ENCODE measurements at regions not wholly inside any gene's neighbourhood (a gene's known extent, or its start where the extent isn't known, plus 50 kb on each side); places are given as distances from the start of the nearest gene placed in this dataset.

- no peak for DNase-seq (ENCODE audit: low spot score)
- intact Hi-C loops (cut with micrococcal nuclease; ENCODE audit: unreplicated experiment): no loop called here
- Histone ChIP-seq H3K4me2 (ENCODE audit: low read length) (no peak overlapping the region), H3K79me2 (ENCODE audit: insufficient read depth, low read depth, low read length) (no peaks in the 10 kb centered on the region), H2AFZ (ENCODE audit: low read length) (peak overlapping the region; percentile 32; the same call in 1 of the 2 replicates), H3K27ac (ENCODE audit: low read depth, low read length, poor library complexity, severe bottlenecking) (no peak overlapping the region), H4K20me1 (ENCODE audit: insufficient read depth, low read length) (no peaks in the 10 kb centered on the region), H3K9me3 (ENCODE audit: low read length) (no peaks in the 10 kb centered on the region), H3K4me1 (ENCODE audit: insufficient read depth, low read length, poor library complexity, severe bottlenecking) (no peaks in the 10 kb centered on the region), H3K4me3 (ENCODE audit: low read depth, low read length, poor library complexity, severe bottlenecking) (no peak overlapping the region), H3K9me2 (ENCODE audit: insufficient read depth, low read length) (no peaks in the 10 kb centered on the region), H3K36me3 (ENCODE audit: insufficient read depth, low read length) (no peaks in the 10 kb centered on the region)
- ChIA-PET POLR2A (interaction anchor here (1.1 to 1.5 kb wide), 2 partner anchors 9 to 20 kb away, joined by 3 read pairs; no protein-coding TSS in a partner anchor), CTCF (ENCODE audit: unreplicated experiment) (no interaction called here)
- TF ChIP-seq CTCF (conservative IDR thresholded peaks at IDR 0.05; ENCODE audit: low read length) (no peak), EZH2phosphoT487 (IDR thresholded peaks at IDR 0.05; ENCODE audit: borderline replicate concordance, low read depth, low read length) (no peak)
- BruUV-seq (replicated peaks): no TSS peak
Measured at GRCh38 chr1:218209351-218209861, 75.7 kb upstream of the RRP15 start.

DNA sequence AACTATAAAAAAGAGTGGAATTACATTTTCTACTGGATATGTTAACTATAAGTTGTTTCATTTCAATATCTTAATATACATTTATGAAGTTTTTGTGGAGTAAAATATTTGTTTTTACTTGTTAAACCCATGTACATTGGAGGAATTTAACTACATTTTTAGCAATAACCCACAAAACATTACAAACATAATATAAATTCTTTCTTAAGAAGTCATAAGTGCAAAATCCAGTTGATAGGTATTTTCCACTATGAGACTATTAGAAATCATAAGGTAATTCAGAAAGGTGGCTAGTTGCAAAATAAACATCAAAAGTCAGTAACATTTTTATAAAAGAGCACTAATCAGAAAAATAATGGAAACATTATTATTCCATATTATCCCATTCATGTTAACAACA is 73.9 kb upstream of the RRP15 start:
- no peak overlapping the region for H3K27ac ChIP-seq (ENCODE audit: low read depth, low read length, poor library complexity, severe bottlenecking)
- no peak for DNase-seq (ENCODE audit: low spot score)
- intact Hi-C loops (cut with micrococcal nuclease; ENCODE audit: unreplicated experiment): no loop called here
- BruUV-seq (replicated peaks): no TSS peak
- no peak for TF ChIP-seq EZH2phosphoT487 (IDR thresholded peaks at IDR 0.05; ENCODE audit: borderline replicate concordance, low read depth, low read length)
- no peak for TF ChIP-seq CTCF (conservative IDR thresholded peaks at IDR 0.05; ENCODE audit: low read length)
- ChIA-PET POLR2A (no interaction called here), CTCF (ENCODE audit: unreplicated experiment) (no interaction called here)
- no peak overlapping the region for H3K4me2 ChIP-seq (ENCODE audit: low read length)
- H3K9me2 ChIP-seq (ENCODE audit: insufficient read depth, low read length): no peaks in the 10 kb centered on the region
- no peak overlapping the region for H3K4me3 ChIP-seq (ENCODE audit: low read depth, low read length, poor library complexity, severe bottlenecking)
- no peak overlapping the region for H2AFZ ChIP-seq (ENCODE audit: low read length)
- peaks cover 13% of the 10 kb centered on the region for H3K4me1 ChIP-seq (ENCODE audit: insufficient read depth, low read length, poor library complexity, severe bottlenecking)
- H3K36me3 ChIP-seq (ENCODE audit: insufficient read depth, low read length): no peaks in the 10 kb centered on the region
- H3K79me2 ChIP-seq (ENCODE audit: insufficient read depth, low read depth, low read length): no peaks in the 10 kb centered on the region
- no peaks in the 10 kb centered on the region for H4K20me1 ChIP-seq (ENCODE audit: insufficient read depth, low read length)
- no peaks in the 10 kb centered on the region for H3K9me3 ChIP-seq (ENCODE audit: low read length)

GRCh38 chr1:218217040-218217439 is 68.1 kb upstream of the RRP15 start:
- intact Hi-C loops (cut with micrococcal nuclease; ENCODE audit: unreplicated experiment): no loop called here
- no peaks in the 10 kb centered on the region for H3K9me3 ChIP-seq (ENCODE audit: low read length)
- peak overlapping the region; percentile 26 for H3K4me3 ChIP-seq (ENCODE audit: low read depth, low read length, poor library complexity, severe bottlenecking)
- no peaks in the 10 kb centered on the region for H3K79me2 ChIP-seq (ENCODE audit: insufficient read depth, low read depth, low read length)
- ChIA-PET POLR2A (interaction anchor here (0.5 to 0.7 kb wide), 3 partner anchors 11 to 1758 kb away, joined by 3 to 5 read pairs (median 3); no protein-coding TSS in a partner anchor), CTCF (ENCODE audit: unreplicated experiment) (no interaction called here)
- peaks cover 41% of the 10 kb centered on the region for H3K4me1 ChIP-seq (ENCODE audit: insufficient read depth, low read length, poor library complexity, severe bottlenecking)
- no peaks in the 10 kb centered on the region for H4K20me1 ChIP-seq (ENCODE audit: insufficient read depth, low read length)
- H3K9me2 ChIP-seq (ENCODE audit: insufficient read depth, low read length): no peaks in the 10 kb centered on the region
- H2AFZ ChIP-seq (ENCODE audit: low read length): peak overlapping the region; percentile 76
- TF ChIP-seq EZH2phosphoT487 (IDR thresholded peaks at IDR 0.05; ENCODE audit: borderline replicate concordance, low read depth, low read length) (no peak), CTCF (conservative IDR thresholded peaks at IDR 0.05; ENCODE audit: low read length) (no peak)
- no peaks in the 10 kb centered on the region for H3K36me3 ChIP-seq (ENCODE audit: insufficient read depth, low read length)
- peak overlapping the region; percentile 78 for H3K27ac ChIP-seq (ENCODE audit: low read depth, low read length, poor library complexity, severe bottlenecking)
- peak; percentile 79 for DNase-seq (ENCODE audit: low spot score)
- H3K4me2 ChIP-seq (ENCODE audit: low read length): peak overlapping the region; percentile 68
- BruUV-seq (replicated peaks): no TSS peak
